T-helper 2 cell (primary cell): ENCODE measurements at regions not wholly inside any gene's neighbourhood (a gene's known extent, or its start where the extent isn't known, plus 50 kb on each side); places are given as distances from the start of the nearest gene placed in this dataset.

Experiments
- DNase-seq, 5 experiments: peaks; one replicate each; pipeline versions ENCODE4 v3.0.0 to v3.0.0-alpha.2; 2012 to 2022

DNA sequence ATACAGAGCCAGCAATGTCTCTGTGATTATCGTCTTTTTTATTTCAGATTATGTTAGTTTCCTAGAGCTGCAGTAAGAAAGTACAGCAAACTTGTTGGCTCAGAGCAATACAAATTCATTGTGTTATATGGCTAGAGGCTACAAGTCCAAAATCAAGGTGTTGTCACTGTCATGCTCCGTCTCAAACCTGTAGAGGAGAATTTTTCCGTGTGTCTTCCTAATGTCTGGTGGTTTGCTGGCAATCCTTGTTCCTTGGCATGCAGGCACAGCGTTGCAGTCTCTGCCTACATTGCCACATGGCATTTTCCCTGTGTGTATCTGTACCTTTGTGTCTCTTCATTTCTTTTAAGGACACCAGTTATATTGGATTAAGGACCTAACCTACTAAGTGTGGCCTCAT is 244.4 kb downstream of the LRRIQ3 start:
- no peak for DNase-seq

DNA sequence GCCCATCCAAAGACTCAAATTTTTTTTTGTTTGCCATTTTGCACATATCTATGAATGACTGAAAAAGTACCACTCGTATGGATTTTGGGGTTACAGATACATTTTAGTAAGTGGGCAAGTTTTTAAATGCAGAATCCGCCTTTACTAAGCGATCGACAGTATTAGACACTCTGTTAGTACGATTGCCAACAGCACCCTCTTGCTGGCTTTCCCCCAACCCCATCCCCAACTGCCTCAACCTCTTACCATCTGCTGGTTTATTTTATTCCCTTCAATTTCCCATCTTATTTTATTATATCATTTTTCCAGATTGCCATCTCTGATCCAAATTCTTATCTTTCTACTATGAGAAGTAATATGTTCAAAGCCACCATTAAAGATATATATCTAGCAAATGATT is 244.8 kb downstream of the LRRIQ3 start:
- DNase-seq, result no peak

DNA sequence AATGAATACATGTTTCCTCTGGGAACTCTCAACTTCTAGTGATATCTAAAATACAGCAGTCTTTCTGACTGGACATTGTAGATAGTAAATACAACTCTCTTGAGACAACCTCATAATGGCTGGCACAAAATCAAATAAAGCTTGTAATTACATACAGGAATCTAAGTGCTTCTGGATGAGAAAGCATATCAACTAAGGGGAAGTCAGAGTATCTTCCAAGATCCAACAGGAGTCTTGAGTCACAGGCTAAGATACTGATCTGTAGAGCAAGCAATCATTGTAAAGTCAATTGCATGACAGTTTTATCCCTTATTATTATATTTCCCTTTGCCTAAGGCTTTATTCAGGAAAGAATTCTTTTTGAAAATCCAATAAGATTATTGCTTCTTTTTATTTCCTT is 249.9 kb downstream of the LRRIQ3 start:
- no peak for DNase-seq

DNA sequence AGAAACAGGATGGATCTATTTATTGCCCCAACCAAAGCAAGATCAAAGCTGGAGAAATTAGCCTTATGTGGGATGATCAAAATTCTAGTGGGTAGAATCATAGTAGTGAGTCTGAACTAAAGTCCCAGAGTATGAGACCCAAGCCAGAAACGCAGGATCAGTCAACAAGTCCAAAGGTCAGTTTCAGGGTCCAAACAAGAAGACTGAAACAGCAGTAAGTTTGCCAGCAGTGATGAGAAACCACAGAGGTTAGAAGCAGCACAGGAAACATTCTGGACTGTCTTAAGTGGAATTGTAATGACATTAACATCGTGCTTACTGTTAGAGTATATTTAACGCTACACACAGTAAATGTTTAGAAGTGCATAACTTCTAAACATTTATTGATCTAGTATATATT is 251.0 kb downstream of the LRRIQ3 start:
- DNase-seq, result no peak

DNA sequence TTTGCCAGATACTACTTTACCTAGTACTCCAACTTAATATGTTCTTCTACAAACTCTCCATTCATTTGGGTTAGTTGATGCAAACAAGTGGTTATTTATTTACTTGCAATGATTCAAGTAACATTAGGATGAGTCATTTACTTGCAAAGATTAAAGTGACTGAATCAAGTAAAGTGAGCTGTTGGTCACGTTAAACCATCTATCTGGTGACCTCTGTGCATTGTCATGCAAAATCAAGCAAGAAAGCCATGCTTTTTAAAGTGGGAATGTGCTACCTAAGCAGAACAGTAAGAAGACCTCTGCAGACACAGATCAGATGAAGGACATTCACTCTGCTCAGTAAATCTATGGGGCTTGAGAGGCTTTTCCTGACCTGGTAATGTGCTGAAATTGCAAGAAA is 254.7 kb downstream of the LRRIQ3 start:
- no peak for DNase-seq

DNA sequence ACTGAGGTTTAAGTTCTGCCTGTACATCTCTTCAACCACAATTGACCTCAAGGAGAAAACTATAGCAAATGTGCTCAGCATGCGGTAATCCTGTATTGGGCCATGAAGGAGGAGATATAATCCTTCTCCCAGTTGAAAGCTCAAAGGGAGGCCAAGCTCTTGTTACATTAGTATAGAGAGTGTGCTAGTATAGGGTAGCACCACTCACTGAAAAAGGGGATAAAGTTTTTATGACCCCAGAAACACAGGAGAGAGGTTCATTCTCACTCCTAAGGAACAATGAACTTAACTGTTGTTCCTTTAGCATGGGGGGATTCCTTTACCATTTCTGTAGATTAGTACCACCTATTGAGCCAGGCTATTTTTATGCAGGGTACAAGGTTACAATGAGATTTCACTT is 267.7 kb downstream of the LRRIQ3 start:
- DNase-seq, result no peak

DNA sequence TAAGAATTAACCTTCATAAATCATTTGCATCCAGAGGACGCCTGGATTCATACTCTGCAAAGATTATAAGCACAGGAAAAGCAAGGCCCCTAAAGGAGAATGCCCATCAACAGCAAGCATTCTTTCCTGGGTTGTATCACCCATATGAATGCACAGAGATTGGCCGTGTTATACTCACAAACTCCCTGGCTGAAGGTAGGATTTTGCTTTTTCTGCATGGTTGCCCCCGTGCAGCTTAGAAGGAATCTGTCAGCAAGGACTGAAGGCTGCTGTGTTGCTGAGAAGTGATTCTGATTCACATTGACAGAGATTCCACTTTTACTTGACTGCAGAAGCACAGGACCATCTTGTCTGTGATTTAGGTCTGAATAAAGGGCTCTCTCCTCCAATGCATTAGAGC is 283.0 kb downstream of the LRRIQ3 start:
- DNase-seq, result no peak

DNA sequence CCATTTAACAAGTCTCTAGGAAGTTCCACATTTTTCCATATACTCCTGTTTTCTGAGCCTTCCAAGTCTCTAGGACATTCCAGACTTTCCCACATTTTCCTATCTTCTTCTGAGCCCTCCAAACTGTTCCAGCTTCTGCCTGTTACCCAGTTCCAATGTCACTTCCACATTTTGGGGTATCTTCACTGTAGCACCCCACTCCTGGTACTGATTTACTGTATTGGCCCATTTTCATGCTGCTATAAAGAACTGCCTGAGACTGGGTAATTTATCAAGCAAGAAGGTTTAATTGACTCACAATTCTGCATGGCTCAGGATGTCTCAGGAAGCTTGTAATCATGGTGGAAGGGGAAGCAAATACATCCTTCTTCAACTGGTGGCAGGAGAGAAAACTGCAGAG is 285.0 kb downstream of the LRRIQ3 start:
- no peak for DNase-seq

DNA sequence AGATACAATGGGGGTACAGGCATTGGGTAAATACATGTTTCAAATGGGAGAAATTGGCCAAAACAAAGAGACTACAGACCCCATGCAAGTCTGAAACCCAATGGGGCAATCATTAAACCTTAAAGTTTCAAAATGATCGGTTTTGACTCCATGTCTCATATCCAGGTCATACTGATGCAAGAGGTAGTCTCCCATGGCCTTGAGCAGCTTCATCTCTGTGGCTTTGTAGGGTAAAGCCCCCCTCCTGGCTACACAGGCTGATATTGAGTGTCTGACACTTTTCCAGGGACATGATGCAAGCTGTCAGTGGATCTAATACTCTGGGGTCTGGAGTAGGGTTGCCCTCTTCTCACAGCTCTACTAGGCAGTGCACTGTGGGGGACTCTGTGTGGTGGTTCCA is 286.1 kb downstream of the LRRIQ3 start:
- no peak for DNase-seq

DNA sequence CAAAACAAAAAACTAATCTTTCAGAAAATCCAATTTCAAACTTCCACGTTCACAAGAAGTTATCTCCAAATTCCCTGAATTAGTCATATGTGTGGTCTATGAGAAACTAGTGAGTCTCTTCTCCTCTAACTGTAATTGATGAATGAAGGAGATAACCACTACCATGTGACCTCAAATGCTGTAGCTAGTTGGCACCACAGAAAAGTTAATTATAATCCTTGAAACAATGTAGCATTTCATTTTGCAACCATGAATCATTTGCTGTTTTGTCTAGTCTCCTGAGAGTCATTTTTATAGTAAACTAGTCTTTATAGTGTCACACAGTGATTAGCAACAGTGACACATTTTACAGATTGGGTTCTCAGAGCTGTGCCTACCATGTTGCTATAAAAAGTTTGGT is 287.5 kb downstream of the LRRIQ3 start:
- DNase-seq, result peak in 1 of 5 experiments; percentile 47

DNA sequence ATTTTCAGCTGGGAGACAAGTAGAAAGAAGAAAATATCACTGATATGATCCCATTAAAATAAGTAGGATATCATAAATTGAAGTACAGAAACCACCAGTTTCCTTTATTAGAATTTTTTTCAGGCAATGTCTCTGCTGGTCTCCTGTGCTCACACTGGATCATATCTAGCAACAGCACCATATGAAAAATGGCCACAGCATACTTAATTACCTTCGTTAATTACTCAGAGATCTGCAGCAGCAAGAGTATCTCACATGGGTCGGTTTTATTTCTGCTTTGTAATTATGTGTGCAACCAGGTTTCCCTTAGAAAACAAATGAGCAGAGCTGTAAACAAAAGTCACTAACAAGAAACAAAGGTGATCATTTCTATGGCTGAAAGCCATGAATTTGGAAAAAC is 287.9 kb downstream of the LRRIQ3 start:
- DNase-seq, result peak in 1 of 5 experiments; percentile 1

DNA sequence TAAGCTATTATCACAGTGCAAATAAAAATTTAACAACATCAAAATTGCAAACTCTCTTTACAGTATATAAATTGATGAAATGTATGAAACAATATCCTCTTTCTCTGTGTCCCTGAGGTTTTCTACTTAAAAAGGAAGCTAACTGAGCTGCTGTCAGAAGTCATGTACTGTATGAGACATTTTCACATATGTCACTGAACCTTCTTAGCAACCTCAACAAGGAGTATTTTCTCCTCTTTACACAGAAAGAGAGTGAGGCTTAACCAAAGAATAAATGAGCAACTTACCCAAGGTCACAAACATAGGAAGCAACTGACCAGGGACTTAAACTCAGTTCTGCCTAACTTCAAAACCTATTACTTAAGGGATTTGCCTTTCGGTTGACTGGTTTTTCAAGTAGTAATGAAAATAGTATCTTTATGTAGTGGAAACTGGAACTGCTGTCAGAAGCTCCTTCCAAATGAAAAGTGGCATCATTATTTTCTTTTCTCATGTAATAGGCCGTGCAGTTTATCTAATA is 288.9 kb downstream of the LRRIQ3 start:
- DNase-seq, result peak in 1 of 5 experiments; percentile 1

DNA sequence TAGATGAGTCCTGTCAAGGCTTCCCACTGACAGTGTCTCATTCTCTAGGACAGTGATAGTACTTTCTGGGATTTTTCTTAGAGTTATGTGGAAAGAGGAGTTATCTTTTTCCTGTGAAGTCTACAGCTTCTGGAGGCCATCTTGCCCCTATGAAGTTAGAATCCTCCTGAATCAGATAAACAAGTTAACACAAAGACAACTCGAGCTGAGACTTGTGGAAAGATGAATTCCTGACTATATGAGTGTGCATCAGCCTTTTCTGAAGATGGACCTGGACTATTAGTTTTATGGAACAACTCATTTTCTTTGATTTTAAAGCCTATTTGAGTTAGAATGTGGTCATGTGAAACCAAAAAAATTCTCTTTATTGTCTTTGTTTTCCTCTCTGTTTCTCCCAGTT is 290.9 kb downstream of the LRRIQ3 start:
- no peak for DNase-seq

DNA sequence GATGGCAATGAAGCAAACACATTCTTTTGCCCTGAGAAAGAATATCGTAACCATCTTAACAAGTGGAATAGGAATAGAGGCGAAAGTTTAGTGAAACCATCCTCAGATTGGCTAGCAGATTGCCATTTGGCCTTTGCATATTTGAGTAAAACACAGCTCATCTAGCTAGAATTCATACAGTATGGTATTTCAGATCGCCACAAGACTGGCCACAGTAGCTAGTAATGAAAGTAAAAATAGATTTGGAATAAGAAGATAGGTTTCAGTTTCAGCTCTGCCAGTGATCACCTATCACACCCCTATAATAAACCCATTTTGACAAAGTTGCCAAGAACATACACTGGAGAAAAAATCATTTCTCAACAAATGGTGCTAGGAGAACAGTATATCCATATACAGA is 294.9 kb downstream of the LRRIQ3 start:
- DNase-seq, result no peak

DNA sequence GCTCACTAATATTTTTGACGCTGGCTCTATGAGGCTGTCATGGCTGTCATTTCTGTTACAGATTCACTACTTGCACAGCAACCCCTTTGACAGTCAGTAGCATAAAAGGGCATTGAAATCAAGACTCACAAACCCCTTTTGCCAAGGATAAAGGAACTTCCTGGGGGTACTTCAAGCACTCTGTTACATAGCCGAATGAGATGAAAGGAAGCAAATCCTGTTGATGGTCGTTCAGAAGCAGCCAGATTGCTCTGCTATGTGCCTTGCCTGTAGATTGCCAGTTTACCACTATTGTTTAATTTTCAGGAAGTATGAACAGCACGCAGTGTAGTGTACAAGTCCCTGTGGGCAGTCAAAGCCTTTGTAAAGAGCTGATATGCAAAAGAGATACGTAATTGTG is 296.2 kb downstream of the LRRIQ3 start:
- DNase-seq, result no peak

DNA sequence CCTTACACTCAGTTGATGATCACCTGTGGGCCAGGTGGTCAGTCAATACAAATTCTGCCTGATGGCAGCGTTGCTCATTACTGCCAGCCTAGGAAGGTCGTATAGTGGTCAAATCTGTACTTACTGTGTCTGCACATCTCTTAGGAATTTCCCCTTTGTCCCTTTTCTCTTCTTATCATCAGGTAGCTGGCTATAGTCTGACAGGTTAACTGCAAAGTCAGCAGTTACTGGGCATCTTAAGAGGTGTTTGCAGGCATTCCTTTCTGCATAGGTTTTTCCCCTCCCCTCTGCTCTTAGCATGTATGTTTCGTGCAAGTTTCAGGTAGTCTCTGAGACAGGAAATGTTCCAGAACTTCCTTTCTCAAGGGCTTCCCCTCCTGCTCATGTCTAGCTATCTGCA is 298.7 kb downstream of the LRRIQ3 start:
- no peak for DNase-seq

DNA sequence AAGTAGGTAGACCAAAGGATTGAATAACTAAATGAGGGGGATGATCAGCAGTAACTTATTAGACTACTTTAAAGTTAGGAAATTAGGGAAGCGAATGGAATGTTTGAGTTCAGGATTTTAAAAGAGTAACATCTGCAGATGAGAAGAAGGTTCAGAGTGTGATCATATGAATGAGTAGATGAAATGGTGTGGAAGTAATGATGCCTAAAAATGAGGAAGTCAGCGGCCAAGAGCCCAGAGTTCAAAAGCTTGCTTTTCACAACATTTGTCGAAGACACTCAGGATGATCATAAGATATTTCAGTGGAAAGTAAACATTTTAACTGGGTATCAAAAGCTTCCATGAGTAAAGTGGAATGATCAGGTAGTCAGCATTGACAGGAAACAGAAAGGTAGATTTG is 299.4 kb downstream of the LRRIQ3 start:
- DNase-seq, result no peak

DNA sequence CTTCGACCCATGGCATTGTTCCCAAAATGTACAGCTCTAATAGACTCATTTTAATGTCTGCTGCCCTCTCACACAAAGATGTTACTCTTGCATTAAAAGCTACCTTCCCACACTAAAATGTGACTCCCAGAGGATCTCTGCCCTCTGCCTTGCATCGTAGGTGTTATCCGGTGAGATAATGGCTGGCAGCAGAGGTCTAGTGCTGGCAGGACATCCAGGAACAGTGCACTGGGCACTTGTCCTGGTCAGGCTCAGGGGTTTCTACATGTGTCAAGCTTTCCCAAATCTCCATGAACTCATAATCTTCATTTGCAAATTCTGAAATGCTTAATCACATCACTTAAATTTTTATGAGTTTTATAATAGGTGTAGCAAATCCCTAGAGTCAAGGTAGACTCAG is 310.6 kb downstream of the LRRIQ3 start:
- no peak for DNase-seq

DNA sequence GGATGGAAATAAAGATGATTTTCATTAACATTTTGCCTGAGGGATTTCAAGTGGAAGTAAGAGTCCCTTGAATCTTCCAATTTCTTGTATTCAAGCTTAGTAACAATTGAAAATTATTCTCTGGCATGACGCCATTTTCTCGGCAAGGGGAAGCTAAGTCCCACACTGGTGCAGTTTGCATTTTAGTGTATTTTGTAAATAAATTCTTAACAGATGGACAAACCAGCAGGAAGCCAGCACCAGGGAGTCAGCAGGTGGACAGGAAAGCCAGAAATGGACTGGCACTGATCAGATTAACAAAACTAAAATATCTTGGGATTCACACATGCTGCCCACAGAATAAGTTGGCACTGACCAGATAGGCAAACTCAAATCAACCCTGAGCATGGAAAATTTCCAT is 311.3 kb downstream of the LRRIQ3 start:
- no peak for DNase-seq

DNA sequence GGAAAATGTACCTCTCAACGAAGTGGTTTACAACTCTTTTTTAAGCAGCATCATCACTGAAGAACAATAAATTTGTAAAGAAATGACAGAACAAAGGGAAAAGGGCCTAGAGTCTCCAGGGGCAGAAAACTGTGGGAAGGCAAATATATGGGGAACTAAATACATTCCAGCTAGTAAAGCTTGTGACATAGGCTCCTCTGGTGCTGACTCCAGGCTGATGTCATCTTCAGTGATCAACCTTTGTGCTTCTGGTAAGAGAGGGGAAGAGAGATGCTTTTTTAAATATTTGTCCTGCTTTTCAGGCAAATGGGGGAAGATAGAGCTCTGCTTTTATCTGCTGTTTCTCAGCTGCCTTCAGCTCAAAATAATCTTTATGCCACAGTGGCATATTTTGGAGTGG is 323.2 kb downstream of the LRRIQ3 start:
- DNase-seq, result no peak

DNA sequence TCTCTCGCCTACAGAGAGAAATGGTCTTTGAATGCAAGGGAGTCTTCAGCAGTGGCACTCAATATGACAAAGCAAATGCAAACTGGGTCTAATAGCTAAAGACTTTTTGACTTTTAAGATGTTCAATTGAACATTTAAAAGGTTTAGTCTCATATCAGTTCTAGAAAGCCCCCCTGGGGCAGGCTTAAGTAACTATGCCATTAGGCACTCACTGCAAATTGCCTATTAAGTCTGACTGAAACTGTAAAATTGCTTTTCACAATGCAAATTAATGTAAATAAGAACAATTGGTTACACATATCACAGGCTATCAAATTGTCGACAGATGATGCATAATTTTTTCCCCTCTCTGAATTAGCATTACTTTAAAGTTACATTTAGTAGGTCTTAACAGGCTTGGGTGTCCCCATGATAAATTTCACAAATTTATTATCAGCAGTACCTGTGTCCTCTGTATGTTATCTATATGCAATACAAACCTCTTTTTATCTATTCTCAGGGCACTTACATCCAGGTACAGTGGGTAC is 329.1 kb downstream of the LRRIQ3 start:
- DNase-seq, result no peak

DNA sequence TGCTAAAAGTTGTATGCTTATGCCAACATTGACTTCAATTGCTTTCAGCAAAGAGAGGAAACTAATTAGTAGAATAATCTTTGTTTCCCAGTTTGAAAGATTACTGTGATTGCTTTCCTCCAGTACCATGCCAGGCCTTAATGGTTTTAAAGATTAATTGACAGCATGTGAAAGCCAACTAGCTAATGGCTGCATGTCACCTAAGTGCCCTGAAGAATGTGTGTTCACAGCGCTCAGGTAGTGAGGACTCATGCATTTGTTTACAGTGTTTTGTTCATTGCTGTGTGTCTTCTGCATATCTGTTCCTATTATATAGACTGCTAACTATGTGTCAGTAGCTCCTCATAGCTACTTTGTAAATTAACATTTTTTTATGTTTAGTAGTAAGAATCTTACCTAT is 335.6 kb downstream of the LRRIQ3 start:
- DNase-seq, result no peak

DNA sequence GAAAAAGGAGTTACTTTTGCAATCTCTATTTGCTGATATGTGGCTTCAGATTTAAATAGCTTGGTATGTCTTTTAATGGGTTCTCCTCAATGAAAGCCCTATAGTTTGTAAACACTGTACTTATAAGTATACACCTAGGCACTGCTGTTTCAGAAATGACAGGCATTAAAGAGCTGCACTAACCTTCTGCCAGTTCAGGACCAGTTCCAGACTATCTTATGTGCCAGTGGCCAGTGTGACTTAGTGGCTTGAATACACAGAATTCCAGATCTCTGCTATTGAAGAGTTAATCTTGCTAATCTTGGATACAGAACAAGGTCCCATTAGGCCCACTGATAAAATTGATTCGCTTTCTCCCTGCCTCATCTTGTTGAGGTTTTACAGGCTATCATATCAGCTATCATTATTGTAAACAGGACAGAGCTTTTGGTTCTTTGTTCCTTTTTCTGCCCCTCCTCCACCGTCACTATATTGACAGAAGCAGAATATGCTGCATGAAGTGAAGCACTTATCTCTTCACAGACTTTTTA is 337.5 kb downstream of the LRRIQ3 start:
- no peak for DNase-seq

DNA sequence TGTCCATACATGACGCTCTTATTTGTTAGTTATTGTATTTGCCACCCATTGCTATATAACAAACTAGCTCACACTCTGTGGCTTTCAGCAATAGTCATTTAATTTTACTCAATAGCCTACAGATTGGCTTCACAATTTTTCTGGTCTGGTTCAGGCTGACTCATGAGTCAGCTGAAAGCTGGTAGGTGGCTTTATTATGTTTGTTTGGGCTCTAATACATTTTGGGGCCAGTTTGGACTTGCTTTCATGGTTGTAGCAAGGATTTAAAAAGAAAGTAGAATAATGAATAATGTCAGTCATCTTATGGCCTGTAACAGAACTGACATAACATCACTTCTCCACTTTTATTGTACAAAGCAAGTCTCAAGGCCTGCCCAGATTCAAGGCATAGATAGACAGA is 338.7 kb downstream of the LRRIQ3 start:
- DNase-seq, result no peak

DNA sequence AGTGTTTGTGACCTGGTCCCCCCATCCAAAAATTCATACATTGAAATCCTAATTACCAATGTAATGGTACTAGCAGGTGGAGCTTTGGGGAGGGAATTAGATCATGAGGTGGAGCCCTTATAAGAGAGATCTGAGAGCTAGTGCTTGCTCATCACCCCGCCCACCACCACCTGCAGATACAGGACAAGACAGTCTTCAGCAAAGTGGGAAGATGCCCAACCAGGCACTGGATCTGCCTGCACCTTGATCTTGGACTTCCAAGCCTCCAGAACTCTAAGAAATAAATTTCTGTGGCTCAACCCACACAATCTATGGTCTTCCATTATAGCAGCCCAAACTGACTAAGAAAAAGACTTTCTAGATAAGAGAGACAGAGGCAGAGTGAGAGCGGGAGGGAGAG is 343.4 kb downstream of the LRRIQ3 start:
- DNase-seq, result no peak
